Ascending aorta (tissue), 2 donors: ENCODE measurements at regions not wholly inside any gene's neighbourhood (a gene's known extent, or its start where the extent isn't known, plus 50 kb on each side); places are given as distances from the start of the nearest gene placed in this dataset.
A peak's percentile ranks its signal among the peaks of the same experiment; 100 is the strongest.

Experiments
- DNase-seq, 2 donors: peaks; one replicate each; pipeline ENCODE4 v3.0.0-alpha.2; 2019; ENCODE audit warnings: low spot score in 2 of 2
- H3K27ac ChIP-seq, 2 donors: fragments of 200-600 bp; sonication (generic); one replicate each; pipeline ENCODE4 v1.5.1; 2016 to 2017; ENCODE audit warnings: mild to moderate bottlenecking in 1 of 2
- H3K27me3 ChIP-seq: fragments of 200-600 bp; sonication (generic); one replicate; pipeline ENCODE4 v1.5.1; 2017
- H3K36me3 ChIP-seq, 2 donors: fragments of 200-600 bp; sonication (generic); one replicate each; pipeline ENCODE4 v1.5.1; 2016
- H3K4me1 ChIP-seq, 2 donors: fragments of 200-600 bp; sonication (generic); one replicate each; pipeline ENCODE4 v1.5.1; 2016 to 2017; ENCODE audit warnings: mild to moderate bottlenecking in 1 of 2
- H3K4me3 ChIP-seq, 2 donors: fragments of 200-600 bp; sonication (generic); one replicate each; pipeline ENCODE4 v1.5.1; 2016 to 2017; ENCODE audit warnings: mild to moderate bottlenecking in 1 of 2
- H3K9me3 ChIP-seq, 2 donors: fragments of 200-600 bp; sonication (generic); one replicate each; pipeline ENCODE4 v1.5.1; 2016
- intact Hi-C: fragments of 100-400 bp; cut with DNase I; formaldehyde crosslinking; loops from one replicate; pipeline ENCODE4 v1.15.1; 2023
- TF ChIP-seq, protein P1 (sequence below), 3 experiments: fragments of 200-600 bp in 2 of 3; fragments of 450-650 bp in 1 of 3; sonication (generic) in 2 of 3; IDR thresholded peaks; one replicate each; pipeline ENCODE4 v1.5.1; 2016 to 2019; ENCODE audit warnings: antibody characterized with exemption in 3 of 3, mild to moderate bottlenecking in 1 of 3, moderate library complexity in 1 of 3

DNA sequence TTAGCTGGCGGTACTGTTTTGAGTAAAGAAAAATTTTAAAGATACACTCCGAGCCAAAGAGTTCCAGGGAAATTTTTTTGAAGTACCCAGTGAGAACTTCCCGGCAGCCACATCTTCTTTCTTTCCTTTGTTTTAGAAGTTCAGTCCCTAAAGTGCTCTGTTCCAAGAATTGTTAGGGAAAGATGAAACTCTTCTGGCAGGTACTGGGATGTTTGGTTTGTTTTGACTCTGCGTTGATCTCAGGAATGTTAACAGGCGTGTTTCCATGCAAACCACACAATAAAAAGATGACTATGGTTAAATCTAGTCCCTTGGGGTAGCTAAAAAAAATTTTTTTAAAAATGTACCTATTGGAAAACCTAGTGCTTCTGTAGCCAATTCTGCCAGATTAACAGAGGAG lies 224.7 kb upstream of the PHYHIPL start:
- H3K27ac ChIP-seq = peak overlapping the region in 1 of 2 donors; percentile 1
- H3K9me3 ChIP-seq = no peaks in the 10 kb centered on the region
- no peak for DNase-seq
- peaks cover 0 to 2% of the 10 kb centered on the region in 2 donors for H3K4me1 ChIP-seq
- no peaks in the 10 kb centered on the region for H3K27me3 ChIP-seq
- TF ChIP-seq, protein P1, sequence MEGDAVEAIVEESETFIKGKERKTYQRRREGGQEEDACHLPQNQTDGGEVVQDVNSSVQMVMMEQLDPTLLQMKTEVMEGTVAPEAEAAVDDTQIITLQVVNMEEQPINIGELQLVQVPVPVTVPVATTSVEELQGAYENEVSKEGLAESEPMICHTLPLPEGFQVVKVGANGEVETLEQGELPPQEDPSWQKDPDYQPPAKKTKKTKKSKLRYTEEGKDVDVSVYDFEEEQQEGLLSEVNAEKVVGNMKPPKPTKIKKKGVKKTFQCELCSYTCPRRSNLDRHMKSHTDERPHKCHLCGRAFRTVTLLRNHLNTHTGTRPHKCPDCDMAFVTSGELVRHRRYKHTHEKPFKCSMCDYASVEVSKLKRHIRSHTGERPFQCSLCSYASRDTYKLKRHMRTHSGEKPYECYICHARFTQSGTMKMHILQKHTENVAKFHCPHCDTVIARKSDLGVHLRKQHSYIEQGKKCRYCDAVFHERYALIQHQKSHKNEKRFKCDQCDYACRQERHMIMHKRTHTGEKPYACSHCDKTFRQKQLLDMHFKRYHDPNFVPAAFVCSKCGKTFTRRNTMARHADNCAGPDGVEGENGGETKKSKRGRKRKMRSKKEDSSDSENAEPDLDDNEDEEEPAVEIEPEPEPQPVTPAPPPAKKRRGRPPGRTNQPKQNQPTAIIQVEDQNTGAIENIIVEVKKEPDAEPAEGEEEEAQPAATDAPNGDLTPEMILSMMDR (IDR thresholded peaks at IDR 0.05) = no peak
- intact Hi-C loops = loop anchor here (2.0 to 10.0 kb wide), 7 partner anchors 126 to 673 kb away; no protein-coding TSS in a partner anchor
- H3K36me3 ChIP-seq = no peaks in the 10 kb centered on the region
- H3K4me3 ChIP-seq = no peak overlapping the region

DNA sequence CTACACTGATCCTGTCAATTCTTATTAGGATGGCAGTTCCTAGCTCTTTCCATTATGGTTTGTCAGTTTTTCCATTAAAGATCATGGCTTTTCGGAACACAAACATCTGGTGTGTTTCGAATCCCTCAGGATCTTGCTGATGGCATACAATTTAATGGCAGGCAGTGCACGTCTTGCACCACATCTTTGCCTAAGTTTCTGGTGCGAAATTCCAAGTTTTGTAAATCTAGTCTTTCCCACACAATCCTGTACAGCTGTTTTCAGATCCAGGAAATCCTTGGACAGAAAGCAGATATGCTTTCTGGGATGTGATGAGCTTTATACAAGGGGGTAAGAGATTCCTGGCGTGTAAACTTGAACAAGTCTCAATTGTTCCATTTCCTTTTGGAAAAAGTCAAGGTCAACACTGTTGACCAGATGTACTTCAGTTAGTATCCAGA lies 224.3 kb upstream of the PHYHIPL start:
- intact Hi-C loops = loop anchor here (2.0 to 10.0 kb wide), 7 partner anchors 125 to 673 kb away; no protein-coding TSS in a partner anchor
- Histone ChIP-seq H3K9me3 (no peaks in the 10 kb centered on the region), H3K27ac (peak overlapping the region in 1 of 2 donors; percentile 1), H3K4me1 (peaks cover 0 to 7% of the 10 kb centered on the region in 2 donors), H3K36me3 (no peaks in the 10 kb centered on the region), H3K4me3 (no peak overlapping the region), H3K27me3 (no peaks in the 10 kb centered on the region)
- DNase-seq = no peak
- TF ChIP-seq, protein P1 (IDR thresholded peaks at IDR 0.05) = no peak

DNA sequence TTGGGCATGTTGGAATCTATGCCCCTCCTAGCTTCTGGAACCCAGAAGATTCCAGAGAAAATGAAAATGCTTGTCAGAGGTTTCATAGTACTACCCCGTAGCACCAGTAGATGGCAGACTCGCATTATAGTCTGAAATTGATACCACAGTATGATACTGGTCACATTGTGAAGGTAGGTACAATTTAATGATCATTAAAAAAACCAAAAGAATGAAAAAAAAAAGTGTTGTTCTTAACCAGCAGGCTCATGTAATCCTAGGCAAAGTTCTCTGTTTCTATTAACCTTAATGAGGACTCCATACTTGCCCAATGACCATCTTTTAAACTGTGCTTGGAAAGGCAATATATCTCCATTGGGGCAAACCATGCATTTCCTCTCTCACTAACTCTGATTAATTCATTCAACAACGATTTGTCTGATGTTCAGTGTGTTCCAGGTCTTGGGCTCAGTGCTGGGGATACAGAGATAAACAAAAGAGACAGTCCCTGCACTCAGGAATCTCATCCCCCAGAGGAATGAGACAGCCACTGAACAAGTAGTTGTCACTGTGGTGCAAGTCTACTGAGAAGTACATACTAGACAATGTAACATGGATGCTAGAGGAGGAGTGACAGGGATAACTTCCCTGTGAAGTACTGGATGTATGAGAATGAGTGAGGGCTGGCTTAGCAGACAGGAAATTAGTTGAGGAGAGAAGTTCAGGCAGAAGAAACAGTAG lies 223.5 kb upstream of the PHYHIPL start:
- Histone ChIP-seq H3K4me1 (peaks cover 0 to 7% of the 10 kb centered on the region in 2 donors), H3K27me3 (no peaks in the 10 kb centered on the region), H3K4me3 (no peak overlapping the region), H3K9me3 (no peaks in the 10 kb centered on the region), H3K27ac (peak overlapping the region in 1 of 2 donors; percentile 1), H3K36me3 (no peaks in the 10 kb centered on the region)
- intact Hi-C loops = loop anchor here (2.0 to 10.0 kb wide), 7 partner anchors 124 to 672 kb away; no protein-coding TSS in a partner anchor
- peak in 1 of 2 donors; percentile 72 for DNase-seq
- TF ChIP-seq, protein P1 (IDR thresholded peaks at IDR 0.05) = peak; percentile 74 to 88 (median 84)

DNA sequence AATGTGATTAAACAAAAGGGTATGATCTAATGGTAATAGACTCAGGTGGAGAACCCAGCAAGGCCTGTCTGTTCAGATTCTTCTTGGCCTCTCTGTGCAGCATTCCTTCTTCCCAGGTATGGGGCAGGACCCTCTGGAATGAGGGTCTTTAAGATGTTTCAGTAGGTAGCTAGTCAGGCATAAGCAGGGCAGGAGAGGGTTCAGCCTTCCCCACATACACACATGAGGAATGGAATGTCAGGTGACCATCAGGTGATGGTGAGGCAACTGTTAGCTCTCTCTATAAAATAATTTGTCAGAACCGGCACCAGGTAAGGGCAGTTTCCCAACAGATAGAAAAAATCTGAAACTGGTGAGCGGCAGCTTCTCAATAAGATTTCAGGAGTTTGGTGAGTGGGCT lies 222.3 kb upstream of the PHYHIPL start:
- intact Hi-C loops = loop anchor here (5.0 to 10.0 kb wide), 6 partner anchors 123 to 671 kb away; no protein-coding TSS in a partner anchor
- Histone ChIP-seq H3K4me1 (peaks cover 0 to 7% of the 10 kb centered on the region in 2 donors), H3K4me3 (no peak overlapping the region)

DNA sequence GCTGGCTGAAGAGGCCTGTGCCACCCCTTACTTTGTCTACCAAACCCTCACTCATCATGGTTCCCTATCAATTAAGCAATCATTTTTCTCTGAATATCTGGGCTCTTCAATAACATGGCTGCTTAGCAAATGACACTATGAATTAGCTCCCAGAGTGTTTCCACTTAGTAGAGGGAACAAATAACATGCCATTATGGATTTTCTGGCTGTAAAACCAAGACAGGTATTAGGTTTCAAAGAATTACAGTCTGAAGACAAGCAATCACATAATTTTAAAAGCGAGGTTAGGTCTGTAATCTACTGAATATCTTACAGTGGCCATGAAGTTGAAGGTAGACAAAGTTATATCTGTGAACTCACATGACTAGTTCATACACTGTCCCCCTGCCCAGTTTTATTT lies 220.8 kb upstream of the PHYHIPL start:
- Histone ChIP-seq H3K4me1 (peaks cover 0 to 7% of the 10 kb centered on the region in 2 donors), H3K9me3 (no peaks in the 10 kb centered on the region), H3K27me3 (no peaks in the 10 kb centered on the region), H3K36me3 (no peaks in the 10 kb centered on the region), H3K4me3 (no peak overlapping the region), H3K27ac (no peak overlapping the region)
- intact Hi-C loops = loop anchor here (10.0 kb wide), 3 partner anchors 429 to 669 kb away; no protein-coding TSS in a partner anchor
- no peak for DNase-seq
- TF ChIP-seq, protein P1 (IDR thresholded peaks at IDR 0.05) = no peak

More for the DNA sequence above, 222.3 kb upstream of the PHYHIPL start:
- no peaks in the 10 kb centered on the region for H3K27me3 ChIP-seq
- DNase-seq = no peak
- H3K27ac ChIP-seq = no peak overlapping the region
- TF ChIP-seq, protein P1 (IDR thresholded peaks at IDR 0.05) = no peak
- no peaks in the 10 kb centered on the region for H3K9me3 ChIP-seq
- no peaks in the 10 kb centered on the region for H3K36me3 ChIP-seq
